HG03442 (cell line): ENCODE measurements at regions not wholly inside any gene's neighbourhood (a gene's known extent, or its start where the extent isn't known, plus 50 kb on each side); places are given as distances from the start of the nearest gene placed in this dataset.

ENCODE experiments used
- ATAC-seq: cut with Tn5 transposase; IDR thresholded peaks from one replicate; pipeline ENCODE4 v1.9.1; 2021; ENCODE audit warnings: mild to moderate bottlenecking, moderate library complexity; ENCODE audit not compliant: unreplicated experiment

GRCh38 chr7:113825832-113826231, 93.0 kb downstream of the PPP1R3A start:
- ATAC-seq: no peak

GRCh38 chr7:113824117-113824823, 94.5 kb downstream of the PPP1R3A start:
- no peak for ATAC-seq

DNA sequence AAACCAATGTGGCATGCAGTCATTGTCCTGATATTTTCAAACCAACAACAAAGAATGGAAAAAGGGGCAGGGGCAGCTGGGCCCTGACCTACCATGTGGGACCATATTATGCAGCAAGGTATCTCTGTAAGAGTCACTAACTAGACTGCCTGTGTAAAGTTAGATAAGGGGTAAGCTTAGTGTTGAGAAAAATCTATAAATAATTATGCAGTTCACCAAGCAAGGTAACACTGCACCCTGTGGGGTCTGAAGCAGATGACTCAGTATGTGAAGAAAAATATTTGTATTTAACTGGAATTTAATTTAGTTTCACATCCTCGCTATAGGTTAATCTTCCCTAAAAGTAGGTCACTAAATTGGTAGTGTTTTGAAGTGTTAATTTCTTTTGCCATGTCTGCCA, 99.3 kb downstream of the PPP1R3A start:
- no peak for ATAC-seq

DNA sequence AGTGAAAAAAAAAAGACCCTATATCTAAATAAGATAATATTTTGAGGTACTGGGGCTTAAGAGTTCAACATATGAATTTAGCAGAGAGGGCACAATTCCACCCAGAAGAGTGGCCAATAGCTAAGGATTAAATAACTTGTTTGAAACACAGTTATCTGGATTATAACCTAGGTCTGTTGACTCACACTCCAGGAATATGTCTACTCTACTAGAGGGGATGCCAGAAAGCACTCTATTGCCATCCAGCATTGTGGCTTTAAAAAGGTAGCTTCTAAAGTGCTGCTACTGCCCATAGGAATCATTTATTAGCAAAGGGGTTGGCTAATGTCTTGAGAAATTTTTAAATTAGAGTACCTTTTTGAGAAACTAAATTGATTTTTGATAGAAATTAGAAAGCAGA, 102.2 kb downstream of the PPP1R3A start:
- no peak for ATAC-seq

DNA sequence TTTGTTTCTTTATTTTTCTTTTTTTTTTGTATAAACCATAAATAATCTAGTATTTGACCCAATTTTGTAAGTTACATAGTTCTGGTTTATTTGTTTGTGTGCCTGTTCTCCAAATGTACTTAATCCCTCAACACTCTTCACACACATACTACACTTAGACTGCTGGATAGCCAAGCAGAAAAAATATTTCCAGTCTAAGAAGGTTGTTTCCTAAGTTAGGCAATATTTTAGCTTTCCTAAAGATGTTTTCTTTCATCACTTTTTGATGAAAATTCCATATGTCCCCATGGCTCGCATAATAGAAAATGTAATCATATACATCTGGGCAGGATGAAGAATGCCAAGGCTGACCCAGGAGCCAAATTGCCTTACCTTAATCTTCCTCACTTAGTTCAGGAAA, 105.3 kb downstream of the PPP1R3A start:
- ATAC-seq: no peak

- ATAC-seq: no peak
These were observed 106.1 kb downstream of the PPP1R3A start for GRCh38 chr7:113812591-113813255.

- no peak for ATAC-seq
These were observed 108.6 kb downstream of the PPP1R3A start for GRCh38 chr7:113810080-113810744.

- ATAC-seq: no peak
These were observed 109.2 kb downstream of the PPP1R3A start for GRCh38 chr7:113809581-113809980.

DNA sequence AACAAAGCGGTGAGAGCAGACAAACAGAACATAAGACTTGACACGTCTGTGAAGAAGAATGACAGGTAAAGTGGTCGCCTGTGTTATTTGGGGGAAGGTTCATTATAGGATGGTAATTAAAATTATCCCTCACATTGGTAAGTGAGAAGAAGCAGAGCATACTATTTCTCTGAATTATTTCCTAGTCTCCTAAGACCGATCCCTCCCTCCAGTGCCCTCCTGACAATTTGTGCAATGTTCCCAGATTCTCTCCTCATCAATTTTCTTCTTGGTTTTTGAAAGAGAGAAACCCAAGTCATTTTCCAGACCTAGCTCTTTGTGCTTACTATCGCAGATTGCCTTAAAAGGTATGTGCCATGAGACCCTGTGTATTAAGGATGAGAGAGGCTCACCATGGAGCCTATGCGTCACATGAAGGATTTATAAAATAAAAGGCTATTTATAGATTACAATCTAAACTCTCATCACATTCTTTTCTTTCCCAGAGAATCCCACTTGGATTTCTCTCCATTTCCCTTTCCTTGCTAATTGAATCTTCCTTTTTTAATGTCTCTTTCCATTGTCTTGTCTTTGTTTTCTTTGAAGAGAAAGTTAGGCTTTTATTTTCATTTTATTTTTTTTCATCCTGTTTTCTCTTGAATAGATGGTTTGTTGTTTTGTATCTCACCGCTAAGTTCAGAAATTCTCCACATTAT, 112.0 kb downstream of the PPP1R3A start:
- no peak for ATAC-seq

- ATAC-seq: no peak
These were observed 112.8 kb downstream of the PPP1R3A start for GRCh38 chr7:113805976-113806375.

- no peak for ATAC-seq
These were observed 114.2 kb downstream of the PPP1R3A start for GRCh38 chr7:113804475-113805095.

GRCh38 chr7:113801751-113802150, 117.1 kb downstream of the PPP1R3A start:
- no peak for ATAC-seq

- ATAC-seq: no peak
These were observed 118.0 kb downstream of the PPP1R3A start for GRCh38 chr7:113800826-113801225.

- ATAC-seq: peak; percentile 83
These were observed 118.9 kb downstream of the PPP1R3A start for GRCh38 chr7:113799896-113800295.

DNA sequence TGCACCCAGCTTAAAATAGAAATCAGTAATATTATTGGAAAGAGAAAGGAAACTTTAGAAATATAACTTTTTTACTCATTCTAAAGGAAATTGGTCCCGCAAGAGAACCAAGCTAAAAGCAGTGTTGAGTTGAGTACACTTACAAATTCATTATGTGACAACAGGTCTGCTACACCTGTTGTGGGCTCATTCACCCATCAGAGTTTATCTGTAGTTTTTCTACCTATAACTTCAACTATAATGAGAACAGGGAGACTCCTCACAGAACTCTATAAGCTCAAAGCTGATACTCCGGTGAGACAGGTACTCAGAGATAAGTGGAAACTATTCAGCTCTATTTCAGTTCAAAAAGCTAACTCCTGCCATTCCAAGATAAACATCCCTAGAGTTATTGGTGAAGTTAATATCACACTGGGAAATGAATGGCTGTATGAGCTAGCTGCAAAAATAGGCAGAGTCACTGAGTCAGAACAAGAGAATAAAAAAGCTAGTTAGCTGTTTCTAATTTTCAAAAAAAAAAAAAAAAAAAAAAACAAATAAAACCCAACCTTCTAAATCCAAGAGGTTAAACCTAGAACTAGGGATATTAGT, 121.3 kb downstream of the PPP1R3A start:
- ATAC-seq: no peak

DNA sequence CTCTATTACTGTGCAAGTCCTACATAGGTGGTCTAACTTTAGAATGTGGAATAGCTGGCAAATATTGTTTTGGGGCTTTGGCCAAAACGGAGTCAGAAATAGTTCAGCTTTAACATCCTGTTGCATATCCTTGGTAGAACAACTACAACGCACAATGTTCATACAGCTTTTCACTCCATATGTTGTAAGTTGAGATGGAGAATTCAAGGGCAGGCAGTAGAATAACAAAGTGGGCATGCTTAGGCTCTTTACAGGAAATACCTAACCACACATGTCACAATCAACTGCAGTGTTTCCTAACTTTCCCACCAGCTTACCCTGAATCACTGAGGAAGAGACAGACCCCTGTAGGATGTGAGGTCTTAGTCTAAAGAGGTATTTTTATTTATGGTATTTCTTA, 122.3 kb downstream of the PPP1R3A start:
- ATAC-seq: no peak

DNA sequence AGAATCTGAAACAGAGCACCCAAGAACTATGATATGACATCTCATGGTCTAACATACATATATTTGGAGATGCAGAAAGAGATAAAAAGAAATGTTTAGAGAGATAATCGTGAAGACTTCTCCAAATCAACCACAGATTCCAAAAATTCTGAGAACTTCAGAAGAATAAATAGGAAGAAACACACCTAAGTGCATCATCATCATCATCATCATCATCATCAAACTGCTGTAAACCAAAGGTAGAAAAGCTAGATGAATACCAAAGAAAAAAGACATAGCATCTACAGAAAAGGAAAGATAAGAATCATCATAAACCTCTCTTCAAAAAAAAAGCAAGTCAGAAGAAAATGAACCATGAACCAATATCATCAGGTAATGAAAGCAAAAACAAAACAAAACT, 124.2 kb downstream of the PPP1R3A start:
- ATAC-seq: no peak

- ATAC-seq: no peak
These were observed 125.6 kb downstream of the PPP1R3A start for GRCh38 chr7:113793171-113793570.

GRCh38 chr7:113790025-113790424, 128.8 kb downstream of the PPP1R3A start:
- ATAC-seq: no peak

DNA sequence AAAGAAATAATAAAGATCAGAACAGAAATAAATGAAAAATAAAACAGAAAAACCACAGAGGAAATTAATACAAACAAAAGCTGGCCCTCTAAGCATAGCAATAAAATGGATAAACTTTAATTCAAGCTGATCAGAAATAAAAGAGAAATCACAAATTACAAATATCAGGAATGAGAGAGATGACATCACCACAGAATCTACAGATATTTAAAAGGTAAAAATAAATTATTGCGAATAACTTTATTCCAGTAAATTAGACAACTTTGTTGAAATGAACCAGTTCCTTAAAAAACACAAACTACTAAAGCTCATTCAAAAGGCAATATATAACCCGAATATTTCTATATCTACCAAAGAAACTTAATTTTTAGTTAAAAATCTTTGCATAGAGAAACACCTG, 131.7 kb downstream of the PPP1R3A start:
- ATAC-seq: no peak

DNA sequence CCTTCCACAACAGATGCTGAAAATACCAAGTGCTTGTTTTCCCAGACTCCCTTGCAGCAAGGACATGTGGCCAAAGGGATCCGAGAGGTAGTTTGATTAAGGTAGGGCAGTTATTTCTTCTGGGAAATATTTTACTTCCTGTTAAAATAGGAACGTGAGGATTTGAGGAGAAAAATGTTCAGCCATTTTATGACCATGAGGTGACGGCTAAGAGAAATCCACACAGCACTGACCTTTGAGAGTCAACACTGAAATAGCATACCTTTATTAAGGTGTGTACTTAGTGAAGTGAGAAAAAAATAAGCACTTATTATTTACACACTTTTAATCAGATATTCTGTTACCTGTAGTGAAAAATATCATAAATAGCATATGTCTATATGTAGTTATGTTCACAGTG, 133.9 kb downstream of the PPP1R3A start:
- ATAC-seq: no peak
